GM23338 (cell line): ENCODE measurements at regions not wholly inside any gene's neighbourhood (a gene's known extent, or its start where the extent isn't known, plus 50 kb on each side); places are given as distances from the start of the nearest gene placed in this dataset.
A peak's percentile ranks its signal among the peaks of the same experiment; 100 is the strongest.

Source experiments
- ATAC-seq: fragments of 200-7000 bp; cut with Tn5 transposase; 3 replicates; pipeline ENCODE4 v1.9.1; 2020
- DNase-seq: peaks from one replicate; pipeline ENCODE4 v3.0.0-alpha.2; 2015; ENCODE audit warnings: low spot score
- H2AFZ ChIP-seq: fragments of 200-600 bp; sonication (generic); 2 replicates; pipeline ENCODE4 v1.8.0; 2016; ENCODE audit warnings: antibody characterized with exemption, mild to moderate bottlenecking, moderate library complexity
- H3F3A ChIP-seq: fragments of 200-600 bp; sonication (generic); replicated peaks from 2 replicates; pipeline ENCODE4 v1.8.0; 2017; ENCODE audit warnings: antibody characterized with exemption, mixed run types, low read depth
- H3K27ac ChIP-seq: fragments of 200-600 bp; sonication (generic); 2 replicates; pipeline ENCODE4 v1.6.1; 2016; ENCODE audit warnings: low read depth
- H3K27me3 ChIP-seq: fragments of 200-600 bp; sonication (generic); 2 replicates; pipeline ENCODE4 v1.8.0; 2016; ENCODE audit warnings: mild to moderate bottlenecking, mixed run types, moderate library complexity; ENCODE audit not compliant: insufficient read depth
- H3K36me3 ChIP-seq: fragments of 200-600 bp; sonication (generic); 2 replicates; pipeline ENCODE4 v1.8.0; 2016; ENCODE audit warnings: mild to moderate bottlenecking; ENCODE audit not compliant: insufficient read depth
- H3K4me1 ChIP-seq: fragments of 200-600 bp; sonication (generic); 2 replicates; pipeline ENCODE4 v1.8.0; 2016; ENCODE audit warnings: mild to moderate bottlenecking, moderate library complexity; ENCODE audit not compliant: insufficient read depth
- H3K4me2 ChIP-seq: fragments of 200-600 bp; sonication (generic); 2 replicates; pipeline ENCODE4 v1.7.1; 2017; ENCODE audit warnings: mixed run types
- H3K4me3 ChIP-seq: fragments of 200-600 bp; sonication (generic); 2 replicates; pipeline ENCODE4 v1.6.1; 2016; ENCODE audit warnings: mixed run types
- H3K79me2 ChIP-seq: fragments of 200-600 bp; sonication (generic); replicated peaks from 2 replicates; pipeline ENCODE4 v1.8.0; 2017; ENCODE audit warnings: mild to moderate bottlenecking; ENCODE audit not compliant: insufficient read depth
- H3K9me2 ChIP-seq: fragments of 200-600 bp; sonication (generic); 2 replicates; pipeline ENCODE4 v1.8.0; 2017; ENCODE audit not compliant: insufficient read depth
- H4K20me1 ChIP-seq: fragments of 200-600 bp; sonication (generic); replicated peaks from 2 replicates; pipeline ENCODE4 v1.8.0; 2017; ENCODE audit warnings: mild to moderate bottlenecking; ENCODE audit not compliant: insufficient read depth
- H3K27ac Mint-ChIP-seq: 2 replicates; pipeline ENCODE4 v1.8.0; 2020; ENCODE audit warnings: inconsistent platforms, mild to moderate bottlenecking, moderate library complexity, mixed read lengths
- H3K27me3 Mint-ChIP-seq: 3 replicates; pipeline ENCODE4 v1.8.0; 2022; ENCODE audit warnings: low read depth, mild to moderate bottlenecking, moderate library complexity, mixed read lengths, inconsistent platforms; ENCODE audit not compliant: insufficient read depth, poor library complexity
- H3K36me3 Mint-ChIP-seq: 3 replicates; pipeline ENCODE4 v1.8.0; 2021; ENCODE audit warnings: low read depth, mild to moderate bottlenecking, inconsistent platforms, moderate library complexity, mixed read lengths
- H3K4me1 Mint-ChIP-seq: 3 replicates; pipeline ENCODE4 v1.8.0; 2020; ENCODE audit warnings: mild to moderate bottlenecking, inconsistent platforms, mixed read lengths
- H3K4me3 Mint-ChIP-seq: 3 replicates; pipeline ENCODE4 v1.8.0; 2021; ENCODE audit warnings: moderate library complexity, mild to moderate bottlenecking, inconsistent platforms, mixed read lengths
- H3K9me3 Mint-ChIP-seq: 3 replicates; pipeline ENCODE4 v1.8.0; 2020; ENCODE audit warnings: moderate library complexity, mild to moderate bottlenecking, inconsistent platforms, mixed read lengths
- CREB1 ChIP-seq: fragments of 250-450 bp; sonication (Bioruptor Pico); IDR thresholded peaks from 2 replicates; pipeline ENCODE4 v1.5.0; 2020; ENCODE audit warnings: low read depth, mild to moderate bottlenecking, moderate library complexity
- CTCF ChIP-seq, 2 experiments: fragments of 200-600 bp in 1 of 2; sonication (generic) in 1 of 2; conservative IDR thresholded peaks; 2 replicates each; pipeline versions ENCODE4 v1.5.1 to v1.6.1; 2016 to 2017; ENCODE audit warnings: antibody characterized with exemption in 2 of 2, low read depth in 2 of 2, mild to moderate bottlenecking in 2 of 2, moderate library complexity in 1 of 2
- ETS1 ChIP-seq: IDR thresholded peaks from 2 replicates; pipeline ENCODE4 v1.6.1; 2016; ENCODE audit warnings: antibody characterized with exemption
- EZH2 ChIP-seq: fragments of 200-600 bp; sonication (generic); IDR thresholded peaks from one replicate; pipeline ENCODE4 v1.8.0; 2017; ENCODE audit warnings: antibody characterized with exemption, mild to moderate bottlenecking, low read depth; ENCODE audit not compliant: unreplicated experiment
- EZH2phosphoT487 ChIP-seq: fragments of 200-600 bp; sonication (generic); IDR thresholded peaks from one replicate; pipeline ENCODE4 v1.8.1; 2018; ENCODE audit warnings: antibody characterized with exemption; ENCODE audit not compliant: unreplicated experiment
- JUNB ChIP-seq: IDR thresholded peaks from one replicate; pipeline ENCODE4 v1.6.1; 2016; ENCODE audit warnings: antibody characterized with exemption; ENCODE audit not compliant: unreplicated experiment
- NANOG ChIP-seq: IDR thresholded peaks from 2 replicates; pipeline ENCODE4 v1.6.1; 2016; ENCODE audit warnings: antibody characterized with exemption, borderline replicate concordance
- POLR2AphosphoS5 ChIP-seq: IDR thresholded peaks from 2 replicates; pipeline ENCODE4 v1.6.1; 2016; ENCODE audit warnings: antibody characterized with exemption, low read depth
- REST ChIP-seq: IDR thresholded peaks from one replicate; pipeline ENCODE4 v1.6.1; 2018; ENCODE audit warnings: antibody characterized with exemption; ENCODE audit not compliant: unreplicated experiment
- STAT1 ChIP-seq: IDR thresholded peaks from one replicate; pipeline ENCODE4 v1.6.1; 2016; ENCODE audit warnings: antibody characterized with exemption; ENCODE audit not compliant: unreplicated experiment
- ZNF114 ChIP-seq: fragments of 250-450 bp; sonication (Bioruptor Pico); IDR thresholded peaks from 2 replicates; pipeline ENCODE4 v1.5.0; 2020; ENCODE audit warnings: mild to moderate bottlenecking, moderate library complexity
- ZNF331 ChIP-seq: fragments of 250-450 bp; sonication (Bioruptor Pico); IDR thresholded peaks from 2 replicates; pipeline ENCODE4 v1.5.0; 2020; ENCODE audit warnings: low read depth, mild to moderate bottlenecking, moderate library complexity

GRCh38 chr21:35170244-35170643 is 121.1 kb upstream of the RUNX1 start (continued):
- TF ChIP-seq ETS1, result no peak
- TF ChIP-seq CREB1, result no peak
- TF ChIP-seq CTCF (conservative IDR thresholded peaks at IDR 0.05; ENCODE audit: low read depth in 2 of 2), result no peak
- no peak for TF ChIP-seq POLR2AphosphoS5
- TF ChIP-seq STAT1, result no peak
- no peak for TF ChIP-seq EZH2phosphoT487
- no peak for TF ChIP-seq JUNB
- no peak for TF ChIP-seq ZNF331 (CRISPR knock-in tag)
- no peak for TF ChIP-seq REST
- TF ChIP-seq NANOG, result no peak

GRCh38 chr21:35169574-35169973 is 120.5 kb upstream of the RUNX1 start:
- H3K4me3 ChIP-seq, result no peak overlapping the region
- H3K36me3 ChIP-seq, result no peaks in the 10 kb centered on the region
- H3K4me1 Mint-ChIP-seq, result peaks cover 12% of the 10 kb centered on the region
- no peaks in the 10 kb centered on the region for H3K27me3 ChIP-seq
- H3K27ac ChIP-seq, result no peak overlapping the region
- peaks cover 6% of the 10 kb centered on the region; the same call in 1 of the 2 replicates for H3K9me2 ChIP-seq
- peaks cover 5% of the 10 kb centered on the region; the same call in 1 of the 2 replicates for H3K4me1 ChIP-seq
- no peak for ATAC-seq
- no peak for DNase-seq
- H3K27ac Mint-ChIP-seq, result no peak overlapping the region
- H3K79me2 ChIP-seq, result no peaks in the 10 kb centered on the region
- H3K4me2 ChIP-seq, result no peak overlapping the region
- H2AFZ ChIP-seq, result peak overlapping the region; percentile 69; the same call in 1 of the 2 replicates
- H3K4me3 Mint-ChIP-seq, result no peak overlapping the region
- H3K36me3 Mint-ChIP-seq, result no peaks in the 10 kb centered on the region
- H4K20me1 ChIP-seq, result no peaks in the 10 kb centered on the region
- peaks cover 5% of the 10 kb centered on the region for H3K27me3 Mint-ChIP-seq
- no peaks in the 10 kb centered on the region for H3F3A ChIP-seq
- H3K9me3 Mint-ChIP-seq, result no peaks in the 10 kb centered on the region
- no peak for TF ChIP-seq STAT1
- TF ChIP-seq EZH2, result no peak
- no peak for TF ChIP-seq CTCF (conservative IDR thresholded peaks at IDR 0.05; ENCODE audit: low read depth in 2 of 2)
- no peak for TF ChIP-seq NANOG
- TF ChIP-seq JUNB, result no peak
- no peak for TF ChIP-seq REST
- no peak for TF ChIP-seq ZNF114 (CRISPR knock-in tag)
- TF ChIP-seq ETS1, result no peak
